SJSA1 (cell line): ENCODE measurements at regions not wholly inside any gene's neighbourhood (a gene's known extent, or its start where the extent isn't known, plus 50 kb on each side); places are given as distances from the start of the nearest gene placed in this dataset.
A peak's percentile ranks its signal among the peaks of the same experiment; 100 is the strongest.

Experiments used
- DNase-seq, 2 experiments: peaks; one replicate each; pipeline ENCODE4 v3.0.0-alpha.2; 2015 to 2020; ENCODE audit warnings: low spot score in 2 of 2, low read depth in 1 of 2
- H3K27ac ChIP-seq: fragments of 250-450 bp; sonication (Bioruptor Pico); 2 replicates; pipeline ENCODE4 v1.5.1; 2020; ENCODE audit warnings: mild to moderate bottlenecking, moderate library complexity
- H3K27me3 ChIP-seq: fragments of 250-450 bp; sonication (Bioruptor Pico); replicated peaks from 2 replicates; pipeline ENCODE4 v1.5.1; 2020; ENCODE audit warnings: mild to moderate bottlenecking, moderate library complexity
- H3K36me3 ChIP-seq: fragments of 250-450 bp; sonication (Bioruptor Pico); 2 replicates; pipeline ENCODE4 v1.5.1; 2020; ENCODE audit warnings: mild to moderate bottlenecking
- H3K4me1 ChIP-seq: fragments of 250-450 bp; sonication (Bioruptor Pico); replicated peaks from 2 replicates; pipeline ENCODE4 v1.6.1; 2021; ENCODE audit warnings: mild to moderate bottlenecking
- H3K4me3 ChIP-seq: fragments of 250-450 bp; sonication (Bioruptor Pico); 2 replicates; pipeline ENCODE4 v1.5.1; 2020; ENCODE audit warnings: mild to moderate bottlenecking
- H3K9me3 ChIP-seq: fragments of 250-450 bp; sonication (Bioruptor Pico); replicated peaks from 2 replicates; pipeline ENCODE4 v1.5.1; 2020; ENCODE audit warnings: mild to moderate bottlenecking

GRCh38 chr22:48192071-48192470 lies 1429.6 kb downstream of the TBC1D22A start:
- H3K4me3 ChIP-seq: no peak overlapping the region
- peaks cover 15% of the 10 kb centered on the region for H3K4me1 ChIP-seq
- no peaks in the 10 kb centered on the region for H3K9me3 ChIP-seq
- H3K36me3 ChIP-seq: no peaks in the 10 kb centered on the region
- no peak overlapping the region for H3K27ac ChIP-seq
- DNase-seq: no peak
- H3K27me3 ChIP-seq: no peaks in the 10 kb centered on the region

DNA sequence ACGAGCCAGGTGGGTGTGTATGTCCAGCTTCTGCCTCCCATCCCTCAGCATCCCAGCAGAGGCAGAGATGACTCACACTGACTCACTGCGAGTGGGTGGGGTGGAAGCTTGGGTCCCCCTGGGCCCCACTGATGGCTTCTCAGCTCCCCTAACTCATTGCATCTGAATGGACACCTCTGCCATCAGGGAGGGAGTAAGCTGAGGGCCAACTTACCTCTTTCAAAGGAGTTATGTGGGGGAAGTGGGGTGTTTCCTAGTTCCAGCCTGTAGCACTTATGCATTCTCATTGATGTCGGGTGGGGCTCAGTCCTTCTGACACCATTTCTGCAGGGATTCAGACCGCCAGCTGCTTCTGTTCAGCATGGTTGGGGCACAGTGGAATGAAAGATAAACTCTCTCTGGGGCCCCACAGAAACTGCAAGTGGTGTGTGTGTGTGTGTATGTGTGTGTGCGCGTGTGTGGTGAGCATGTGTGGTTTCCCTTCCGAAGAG lies 1425.8 kb downstream of the TBC1D22A start:
- Histone ChIP-seq H3K27me3 (no peaks in the 10 kb centered on the region), H3K27ac (no peak overlapping the region), H3K9me3 (no peaks in the 10 kb centered on the region), H3K4me3 (no peak overlapping the region), H3K36me3 (no peaks in the 10 kb centered on the region), H3K4me1 (peaks cover 20% of the 10 kb centered on the region)
- DNase-seq: peak; percentile 81 to 86

GRCh38 chr22:48187356-48187755 lies 1424.9 kb downstream of the TBC1D22A start:
- Histone ChIP-seq H3K9me3 (no peaks in the 10 kb centered on the region), H3K27me3 (no peaks in the 10 kb centered on the region), H3K27ac (no peak overlapping the region), H3K4me3 (no peak overlapping the region), H3K36me3 (no peaks in the 10 kb centered on the region), H3K4me1 (peaks cover 27% of the 10 kb centered on the region)
- peak in 1 of 2 experiments; percentile 38 for DNase-seq

DNA sequence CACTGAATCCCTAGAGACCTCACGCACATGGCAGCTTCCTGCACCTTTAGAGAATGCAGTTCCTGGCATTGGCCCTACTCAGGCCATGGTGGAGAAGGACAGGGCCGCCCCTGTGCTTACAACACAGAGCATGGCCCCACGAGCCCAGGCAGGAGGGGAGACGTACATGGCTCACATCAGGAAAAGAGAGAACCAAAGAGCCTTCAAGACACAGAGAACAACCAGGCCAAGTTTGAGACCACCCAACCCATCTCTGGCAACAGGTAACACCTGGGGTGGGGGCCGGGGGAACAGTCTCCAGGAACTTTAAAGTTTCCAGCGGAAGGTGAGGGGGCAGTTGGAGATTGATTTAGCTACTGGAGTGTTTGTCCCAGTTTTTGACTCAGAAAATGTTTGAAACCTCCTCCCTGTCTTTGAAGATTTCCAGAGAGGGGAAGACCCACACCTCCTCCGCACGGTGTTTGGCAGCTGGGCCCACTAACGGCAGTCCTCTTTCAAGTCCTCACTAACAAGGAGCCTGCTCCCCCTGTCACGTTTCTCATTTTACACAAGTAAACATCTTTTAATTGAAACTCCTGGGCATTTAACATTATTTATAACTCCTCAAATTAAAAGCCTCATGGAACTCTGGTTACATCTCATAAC lies 1423.8 kb downstream of the TBC1D22A start:
- peak in 1 of 2 experiments; percentile 32 for DNase-seq
- Histone ChIP-seq H3K4me1 (peaks cover 27% of the 10 kb centered on the region), H3K9me3 (no peaks in the 10 kb centered on the region), H3K27me3 (no peaks in the 10 kb centered on the region), H3K36me3 (no peaks in the 10 kb centered on the region), H3K27ac (no peak overlapping the region), H3K4me3 (no peak overlapping the region)

GRCh38 chr22:48185071-48186055 lies 1422.9 kb downstream of the TBC1D22A start:
- Histone ChIP-seq H3K9me3 (no peaks in the 10 kb centered on the region), H3K27me3 (no peaks in the 10 kb centered on the region), H3K4me1 (peaks cover 27% of the 10 kb centered on the region), H3K4me3 (no peak overlapping the region), H3K36me3 (no peaks in the 10 kb centered on the region), H3K27ac (no peak overlapping the region)
- DNase-seq: peak in 1 of 2 experiments; percentile 37

DNA sequence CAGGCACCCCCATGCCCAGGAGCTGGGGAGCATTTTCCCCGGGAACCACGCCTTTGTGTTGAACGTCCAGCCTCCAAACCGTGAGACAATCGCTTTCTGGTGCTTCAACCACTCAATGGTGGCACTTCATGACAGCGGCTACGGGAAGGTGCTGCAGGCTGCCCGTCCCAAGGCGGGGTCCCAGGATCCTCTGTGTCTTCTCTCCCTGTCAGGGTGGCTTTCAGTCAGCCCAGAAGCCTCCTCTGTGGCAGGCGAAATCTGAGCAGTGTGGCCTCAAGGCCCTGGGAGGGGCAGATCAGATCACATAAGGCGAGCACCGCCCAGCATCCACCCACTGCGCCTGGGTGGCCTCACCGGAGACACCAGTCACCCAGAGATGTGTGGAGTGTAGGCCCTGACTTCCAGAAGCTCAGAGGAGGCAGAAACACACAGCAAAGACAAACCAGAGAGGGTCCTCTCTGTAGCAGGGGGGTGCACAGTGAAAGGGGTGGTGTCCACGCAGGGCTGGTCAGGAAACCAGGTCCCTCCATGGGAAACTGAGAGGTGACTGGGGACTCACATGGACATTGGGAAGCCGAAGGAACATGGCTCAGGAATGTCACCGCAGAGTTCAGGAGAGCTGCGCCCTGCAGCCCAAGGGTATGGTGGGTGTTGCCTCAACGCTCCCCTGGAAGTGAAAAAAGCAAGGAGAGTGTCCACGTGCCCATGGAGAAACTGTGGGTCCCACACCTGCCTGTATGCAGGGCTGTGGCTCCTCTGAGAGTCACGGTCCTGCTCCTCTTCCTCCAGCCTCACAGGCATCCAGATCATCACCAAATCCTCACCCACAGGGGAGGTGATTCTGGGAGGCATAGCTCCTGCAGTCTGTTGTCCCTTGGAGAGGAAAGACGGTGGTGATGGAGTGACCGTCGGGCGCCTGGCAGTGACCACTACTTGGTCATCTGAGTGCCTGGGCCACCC lies 1420.7 kb downstream of the TBC1D22A start:
- Histone ChIP-seq H3K4me3 (no peak overlapping the region), H3K9me3 (no peaks in the 10 kb centered on the region), H3K36me3 (no peaks in the 10 kb centered on the region), H3K4me1 (peaks cover 22% of the 10 kb centered on the region), H3K27ac (no peak overlapping the region), H3K27me3 (no peaks in the 10 kb centered on the region)
- peak; percentile 33 to 68 for DNase-seq

DNA sequence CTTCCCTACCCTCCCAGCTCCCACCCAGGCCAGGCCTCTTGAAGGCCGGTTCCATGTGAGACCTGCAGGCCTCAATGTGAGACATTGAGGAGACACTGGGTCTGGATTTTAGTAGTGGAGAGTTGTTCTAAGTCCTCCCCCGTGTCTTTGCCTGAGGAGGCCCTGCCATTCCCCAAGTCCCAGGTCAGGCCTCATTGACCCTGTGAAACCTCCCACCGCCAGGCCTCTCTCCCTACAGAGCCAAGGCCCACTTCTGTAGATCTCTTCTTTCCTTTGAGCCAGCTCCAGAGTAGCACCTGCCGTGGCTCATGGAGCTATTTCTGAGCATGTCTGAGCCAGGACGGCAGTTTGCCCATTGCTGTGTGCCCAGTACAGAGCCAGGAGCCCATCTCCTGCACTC lies 1419.6 kb downstream of the TBC1D22A start:
- no peaks in the 10 kb centered on the region for H3K27me3 ChIP-seq
- peaks cover 12% of the 10 kb centered on the region for H3K4me1 ChIP-seq
- DNase-seq: peak in 1 of 2 experiments; percentile 16
- no peak overlapping the region for H3K4me3 ChIP-seq
- no peaks in the 10 kb centered on the region for H3K9me3 ChIP-seq
- no peak overlapping the region for H3K27ac ChIP-seq
- H3K36me3 ChIP-seq: no peaks in the 10 kb centered on the region

DNA sequence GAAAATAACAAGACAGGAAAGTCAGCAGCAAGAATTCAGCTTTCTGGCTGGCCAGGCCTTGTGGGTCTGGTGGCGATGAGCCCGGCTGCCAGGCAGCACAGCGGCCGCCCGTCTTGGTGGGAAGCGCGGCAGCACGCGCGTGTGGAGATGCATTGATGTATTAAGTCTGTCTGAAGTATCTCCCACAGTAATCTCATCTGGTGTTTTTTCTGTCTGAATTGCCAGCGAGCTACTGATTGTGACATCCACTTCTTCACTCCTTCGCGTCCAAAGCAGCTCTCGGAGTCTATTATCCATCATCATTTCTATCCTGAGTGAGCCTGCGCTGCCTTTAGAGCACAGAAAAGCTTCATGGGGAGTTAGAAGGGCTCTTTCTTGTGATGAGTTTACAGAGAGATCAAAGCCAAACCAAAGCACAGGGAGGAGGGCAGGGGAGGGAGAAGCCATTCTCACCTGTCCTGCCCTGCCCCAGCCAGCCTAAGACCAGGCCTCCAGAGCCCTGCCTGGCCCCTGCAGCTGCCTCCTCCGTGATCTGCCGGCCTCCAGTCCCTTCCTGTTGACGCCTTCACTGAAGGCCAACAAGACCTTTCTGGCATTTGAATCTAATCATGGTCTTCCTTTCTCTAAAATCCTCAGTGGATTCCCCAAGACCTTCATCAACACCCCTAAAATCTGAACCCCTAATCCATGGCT lies 1419.0 kb downstream of the TBC1D22A start:
- Histone ChIP-seq H3K9me3 (no peaks in the 10 kb centered on the region), H3K36me3 (no peaks in the 10 kb centered on the region), H3K27ac (no peak overlapping the region), H3K4me1 (peaks cover 10% of the 10 kb centered on the region), H3K4me3 (no peak overlapping the region), H3K27me3 (no peaks in the 10 kb centered on the region)
- DNase-seq: peak in 1 of 2 experiments; percentile 23

GRCh38 chr22:48180631-48181030 lies 1418.2 kb downstream of the TBC1D22A start:
- Histone ChIP-seq H3K4me1 (peaks cover 10% of the 10 kb centered on the region), H3K27me3 (no peaks in the 10 kb centered on the region), H3K4me3 (no peak overlapping the region), H3K27ac (no peak overlapping the region), H3K36me3 (no peaks in the 10 kb centered on the region), H3K9me3 (no peaks in the 10 kb centered on the region)
- peak in 1 of 2 experiments; percentile 31 for DNase-seq

- Histone ChIP-seq H3K9me3 (no peaks in the 10 kb centered on the region), H3K4me3 (no peak overlapping the region)
Observed at GRCh38 chr22:48179571-48180546, 1417.4 kb downstream of the TBC1D22A start.

GRCh38 chr22:48178536-48178935 lies 1416.1 kb downstream of the TBC1D22A start:
- no peak overlapping the region for H3K4me3 ChIP-seq
- no peak for DNase-seq
- H3K27ac ChIP-seq: no peak overlapping the region
- H3K27me3 ChIP-seq: no peaks in the 10 kb centered on the region; the same call in 1 of the 2 replicates
- peaks cover 9% of the 10 kb centered on the region for H3K4me1 ChIP-seq
- no peaks in the 10 kb centered on the region for H3K9me3 ChIP-seq
- H3K36me3 ChIP-seq: no peaks in the 10 kb centered on the region

More at GRCh38 chr22:48179571-48180546, 1417.4 kb downstream of the TBC1D22A start:
- peak in 1 of 2 experiments; percentile 33 for DNase-seq
- no peaks in the 10 kb centered on the region; the same call in 1 of the 2 replicates for H3K27me3 ChIP-seq
- H3K36me3 ChIP-seq: no peaks in the 10 kb centered on the region
- peaks cover 10% of the 10 kb centered on the region for H3K4me1 ChIP-seq
- H3K27ac ChIP-seq: no peak overlapping the region

- H3K27me3 ChIP-seq: no peaks in the 10 kb centered on the region; the same call in 1 of the 2 replicates
- no peaks in the 10 kb centered on the region for H3K36me3 ChIP-seq
- H3K9me3 ChIP-seq: no peaks in the 10 kb centered on the region
Observed at GRCh38 chr22:48177631-48178030, 1415.2 kb downstream of the TBC1D22A start.

More at GRCh38 chr22:48177631-48178030, 1415.2 kb downstream of the TBC1D22A start:
- Histone ChIP-seq H3K4me1 (peaks cover under 1% of the 10 kb centered on the region), H3K27ac (no peak overlapping the region), H3K4me3 (no peak overlapping the region)
- no peak for DNase-seq
